Breast epithelium (tissue), 3 donors: ENCODE measurements at regions not wholly inside any gene's neighbourhood (a gene's known extent, or its start where the extent isn't known, plus 50 kb on each side); places are given as distances from the start of the nearest gene placed in this dataset.

Experiments
- CTCF ChIP-seq, 3 donors: fragments of 450-650 bp; IDR thresholded peaks; one replicate each; pipeline ENCODE4 v1.5.1; 2016 to 2017; ENCODE audit warnings: antibody characterized with exemption in 3 of 3, mild to moderate bottlenecking in 3 of 3, moderate library complexity in 3 of 3
- POLR2A ChIP-seq: fragments of 450-650 bp; IDR thresholded peaks from one replicate; pipeline ENCODE4 v1.6.1; 2016; ENCODE audit warnings: antibody characterized with exemption, mild to moderate bottlenecking, moderate library complexity
- POLR2AphosphoS5 ChIP-seq, 3 donors: sonication (generic); formaldehyde crosslinking; IDR thresholded peaks; one replicate each; pipeline ENCODE4 v1.6.1; 2017; ENCODE audit warnings: antibody characterized with exemption in 3 of 3

- TF ChIP-seq POLR2AphosphoS5 (IDR thresholded peaks at IDR 0.05) (no peak), CTCF (IDR thresholded peaks at IDR 0.05) (no peak), POLR2A (no peak)
These were observed 285.6 kb upstream of the CPEB2 start for GRCh38 chr4:14716691-14717090.
